GM10266 (cell line): ENCODE measurements at regions not wholly inside any gene's neighbourhood (a gene's known extent, or its start where the extent isn't known, plus 50 kb on each side); places are given as distances from the start of the nearest gene placed in this dataset.

Experiments used
- DNase-seq: peaks from one replicate; pipeline ENCODE4 v3.0.0; 2012; ENCODE audit errors: extremely low spot score
- TF ChIP-seq, protein P1 (sequence below): IDR thresholded peaks from 2 replicates; pipeline ENCODE4 v1.5.1; 2012; ENCODE audit warnings: mild to moderate bottlenecking, low read depth; ENCODE audit not compliant: control insufficient read depth, insufficient read depth; ENCODE audit errors: missing control alignments

DNA sequence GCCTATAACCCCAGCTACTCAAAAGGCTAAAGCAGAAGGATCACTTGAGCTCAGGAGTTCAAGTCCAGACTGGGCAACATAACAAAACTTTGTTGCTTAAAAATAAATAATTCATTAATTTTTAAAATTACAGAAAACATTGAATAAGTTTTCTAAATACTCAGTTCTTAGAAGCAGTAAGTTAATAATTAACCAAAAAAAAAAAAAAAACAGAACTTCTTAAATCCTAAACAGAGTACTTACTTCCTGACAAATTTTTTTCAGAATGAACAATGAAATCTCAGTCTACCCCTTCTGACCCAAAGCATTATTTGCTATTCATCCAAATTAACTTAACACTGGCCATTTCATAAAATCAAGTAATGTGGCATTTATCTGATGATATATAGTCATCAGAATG, 65.4 kb upstream of the ARHGAP32 start:
- TF ChIP-seq, protein P1, sequence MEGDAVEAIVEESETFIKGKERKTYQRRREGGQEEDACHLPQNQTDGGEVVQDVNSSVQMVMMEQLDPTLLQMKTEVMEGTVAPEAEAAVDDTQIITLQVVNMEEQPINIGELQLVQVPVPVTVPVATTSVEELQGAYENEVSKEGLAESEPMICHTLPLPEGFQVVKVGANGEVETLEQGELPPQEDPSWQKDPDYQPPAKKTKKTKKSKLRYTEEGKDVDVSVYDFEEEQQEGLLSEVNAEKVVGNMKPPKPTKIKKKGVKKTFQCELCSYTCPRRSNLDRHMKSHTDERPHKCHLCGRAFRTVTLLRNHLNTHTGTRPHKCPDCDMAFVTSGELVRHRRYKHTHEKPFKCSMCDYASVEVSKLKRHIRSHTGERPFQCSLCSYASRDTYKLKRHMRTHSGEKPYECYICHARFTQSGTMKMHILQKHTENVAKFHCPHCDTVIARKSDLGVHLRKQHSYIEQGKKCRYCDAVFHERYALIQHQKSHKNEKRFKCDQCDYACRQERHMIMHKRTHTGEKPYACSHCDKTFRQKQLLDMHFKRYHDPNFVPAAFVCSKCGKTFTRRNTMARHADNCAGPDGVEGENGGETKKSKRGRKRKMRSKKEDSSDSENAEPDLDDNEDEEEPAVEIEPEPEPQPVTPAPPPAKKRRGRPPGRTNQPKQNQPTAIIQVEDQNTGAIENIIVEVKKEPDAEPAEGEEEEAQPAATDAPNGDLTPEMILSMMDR: no peak
- DNase-seq: no peak

- TF ChIP-seq, protein P1: no peak
- DNase-seq: no peak
Measured at GRCh38 chr11:129252621-129253020, 60.5 kb upstream of the ARHGAP32 start.

DNA sequence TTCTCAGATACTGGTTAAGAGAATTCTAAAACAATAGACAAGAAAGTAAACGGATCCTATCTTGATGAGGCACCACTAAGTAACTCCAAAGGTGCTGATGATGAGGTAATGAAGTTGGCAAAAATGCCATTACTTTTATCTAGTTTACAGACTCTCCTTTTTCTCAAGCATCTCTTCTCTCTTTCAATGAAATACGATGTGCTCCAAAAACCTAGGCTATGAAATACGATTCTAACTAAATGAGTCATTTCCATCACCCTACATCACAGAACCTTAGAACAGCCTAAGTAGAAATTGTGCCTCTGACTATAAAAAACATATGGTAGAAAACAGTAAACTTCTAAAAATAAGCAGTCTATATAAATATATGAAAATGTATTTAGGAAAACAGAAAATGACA, 58.9 kb upstream of the ARHGAP32 start:
- TF ChIP-seq, protein P1: no peak
- no peak for DNase-seq

DNA sequence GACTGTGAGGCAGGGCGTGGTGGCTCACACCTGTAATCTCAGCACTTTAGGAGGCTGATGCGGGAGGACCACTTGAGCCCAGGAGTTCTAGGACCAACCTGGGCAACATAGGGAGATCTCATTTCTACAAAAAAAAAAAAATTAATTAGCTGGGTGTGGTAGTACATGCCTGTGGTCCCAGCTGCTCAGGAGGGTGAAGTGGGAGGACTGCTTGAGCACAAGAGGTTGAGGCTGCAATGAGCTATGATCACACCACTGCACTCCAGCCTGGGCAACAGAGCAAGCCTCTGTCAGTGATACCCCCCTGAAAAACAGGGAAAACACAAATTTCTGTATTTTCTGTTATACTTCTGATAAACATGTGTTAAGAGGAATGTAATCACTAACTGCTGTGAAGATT, 57.8 kb upstream of the ARHGAP32 start:
- TF ChIP-seq, protein P1: no peak
- no peak for DNase-seq

DNA sequence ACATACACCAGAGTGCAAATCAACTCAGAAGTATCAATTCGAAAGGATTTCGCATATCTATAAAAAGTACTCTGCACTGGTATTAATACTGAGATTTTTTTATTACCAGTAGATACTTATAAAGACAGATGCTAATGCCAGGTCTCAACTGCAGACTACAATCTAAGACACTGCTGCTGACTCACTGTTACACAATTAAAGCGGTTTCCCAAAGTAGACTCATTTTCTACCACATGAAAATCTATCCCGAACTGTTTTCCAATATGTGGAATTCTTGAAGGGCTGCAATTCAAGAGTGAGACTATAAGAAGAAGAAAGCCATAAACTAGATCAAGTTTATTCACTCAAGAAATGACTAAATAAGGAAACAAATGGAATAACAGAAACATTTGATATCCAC, 57.2 kb upstream of the ARHGAP32 start:
- TF ChIP-seq, protein P1: no peak
- no peak for DNase-seq

- TF ChIP-seq, protein P1: no peak
- DNase-seq: no peak
Measured at GRCh38 chr11:129248618-129249017, 56.5 kb upstream of the ARHGAP32 start.

DNA sequence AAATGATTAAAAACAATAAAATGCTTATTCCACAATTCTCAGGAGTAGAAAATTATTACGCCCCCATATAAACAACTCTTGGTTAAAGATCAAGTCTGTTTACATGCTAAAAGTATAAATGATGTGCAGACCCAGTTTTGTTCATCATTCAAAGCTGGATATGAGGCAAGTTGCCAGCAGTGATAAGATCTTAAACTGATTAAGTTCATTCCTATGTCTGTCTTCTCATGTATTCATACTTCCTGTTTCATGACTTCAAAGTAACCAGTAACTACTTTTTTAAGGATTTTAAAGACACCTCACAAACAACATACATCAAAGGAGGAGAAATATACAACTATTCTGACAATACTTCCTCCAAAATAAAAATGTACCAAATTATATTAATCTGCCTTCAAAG, 55.0 kb upstream of the ARHGAP32 start:
- TF ChIP-seq, protein P1: no peak
- no peak for DNase-seq
